ENCODE measurements at regions not wholly inside any gene's neighbourhood (a gene's known extent, or its start where the extent isn't known, plus 50 kb on each side); places are given as distances from the start of the nearest gene placed in this dataset.
A peak's percentile ranks its signal among the peaks of the same experiment; 100 is the strongest.

DNA sequence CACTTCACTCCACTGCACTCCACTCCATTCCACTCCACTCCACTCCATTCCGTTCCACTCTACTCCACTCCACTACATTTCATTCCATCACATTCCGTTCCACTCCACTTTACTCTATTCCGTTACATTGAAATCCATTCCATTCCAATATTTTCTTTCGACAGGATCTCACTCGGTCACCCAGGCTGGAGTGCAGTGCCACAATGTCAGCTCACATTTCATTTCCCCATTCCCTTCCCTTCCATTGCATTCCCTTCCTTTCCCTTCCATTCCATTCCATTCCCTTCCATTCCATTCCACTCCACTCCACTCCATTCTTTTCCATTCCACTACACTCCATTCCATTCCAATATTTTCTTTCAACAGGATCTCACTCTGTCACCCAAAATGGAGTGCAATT lies 1407.6 kb upstream of the USP9Y start:
- no peak overlapping the region for H3K4me3 ChIP-seq
- intact Hi-C loops (cut with DNase I): no loop called here
- H3K4me1 ChIP-seq (replicated peaks): no peaks in the 10 kb centered on the region
- no peaks in the 10 kb centered on the region for H3K36me3 ChIP-seq
- TF ChIP-seq, protein P1, sequence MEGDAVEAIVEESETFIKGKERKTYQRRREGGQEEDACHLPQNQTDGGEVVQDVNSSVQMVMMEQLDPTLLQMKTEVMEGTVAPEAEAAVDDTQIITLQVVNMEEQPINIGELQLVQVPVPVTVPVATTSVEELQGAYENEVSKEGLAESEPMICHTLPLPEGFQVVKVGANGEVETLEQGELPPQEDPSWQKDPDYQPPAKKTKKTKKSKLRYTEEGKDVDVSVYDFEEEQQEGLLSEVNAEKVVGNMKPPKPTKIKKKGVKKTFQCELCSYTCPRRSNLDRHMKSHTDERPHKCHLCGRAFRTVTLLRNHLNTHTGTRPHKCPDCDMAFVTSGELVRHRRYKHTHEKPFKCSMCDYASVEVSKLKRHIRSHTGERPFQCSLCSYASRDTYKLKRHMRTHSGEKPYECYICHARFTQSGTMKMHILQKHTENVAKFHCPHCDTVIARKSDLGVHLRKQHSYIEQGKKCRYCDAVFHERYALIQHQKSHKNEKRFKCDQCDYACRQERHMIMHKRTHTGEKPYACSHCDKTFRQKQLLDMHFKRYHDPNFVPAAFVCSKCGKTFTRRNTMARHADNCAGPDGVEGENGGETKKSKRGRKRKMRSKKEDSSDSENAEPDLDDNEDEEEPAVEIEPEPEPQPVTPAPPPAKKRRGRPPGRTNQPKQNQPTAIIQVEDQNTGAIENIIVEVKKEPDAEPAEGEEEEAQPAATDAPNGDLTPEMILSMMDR (IDR thresholded peaks at IDR 0.05): no peak
- TF ChIP-seq POLR2A (IDR thresholded peaks at IDR 0.05) (no peak), POLR2AphosphoS5 (IDR thresholded peaks at IDR 0.05) (no peak)
- no peak for DNase-seq (ENCODE audit: low spot score)
- H3K27ac ChIP-seq: no peak overlapping the region
- WGBS: 51% methylated on average over 5 of the region's 5 CpGs
- H3K9me3 ChIP-seq: no peaks in the 10 kb centered on the region
- no peaks in the 10 kb centered on the region for H3K27me3 ChIP-seq (replicated peaks; ENCODE audit: insufficient read depth)

DNA sequence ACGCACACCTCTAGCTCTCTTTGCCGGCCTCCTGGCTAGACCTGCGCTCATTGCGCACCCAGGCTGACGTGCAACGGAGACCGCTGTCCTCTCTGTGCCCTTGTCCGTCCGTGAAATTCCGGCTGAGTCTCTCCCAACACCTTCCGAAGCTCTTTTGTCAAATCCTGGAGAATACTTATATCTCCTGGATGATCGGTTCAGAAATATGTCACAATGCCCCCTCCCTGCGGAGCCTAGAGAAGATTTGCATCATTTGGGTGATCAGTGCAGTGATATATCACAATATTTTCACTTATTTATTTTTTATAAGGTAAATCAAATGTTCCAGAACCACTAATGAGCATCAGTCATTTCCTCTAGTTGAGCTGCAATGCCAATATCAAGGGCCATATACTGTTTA lies 1366.9 kb upstream of the USP9Y start:
- Histone ChIP-seq H3K36me3 (no peaks in the 10 kb centered on the region), H3K27ac (no peak overlapping the region), H3K9me3 (no peaks in the 10 kb centered on the region), H3K4me1 (replicated peaks) (no peaks in the 10 kb centered on the region), H3K27me3 (replicated peaks; ENCODE audit: insufficient read depth) (no peaks in the 10 kb centered on the region), H3K4me3 (no peak overlapping the region)
- intact Hi-C loops (cut with DNase I): no loop called here
- WGBS: 74% methylated on average over 13 of the region's 13 CpGs
- peak; percentile 9 for DNase-seq (ENCODE audit: low spot score)
- TF ChIP-seq, protein P1 (IDR thresholded peaks at IDR 0.05): no peak
- TF ChIP-seq POLR2AphosphoS5 (IDR thresholded peaks at IDR 0.05) (no peak), POLR2A (IDR thresholded peaks at IDR 0.05) (no peak)

All from prostate gland (tissue), 2 donors.